GM19395 (cell line): ENCODE measurements at regions not wholly inside any gene's neighbourhood (a gene's known extent, or its start where the extent isn't known, plus 50 kb on each side); places are given as distances from the start of the nearest gene placed in this dataset.
"Not testable (repeated sequence)": the region's sequence is repeated elsewhere in the genome, so short reads cannot be mapped to it uniquely, and the experiment has no call there.

Experiments used
- ATAC-seq: cut with Tn5 transposase; IDR thresholded peaks from one replicate; pipeline ENCODE4 v1.9.1; 2021; ENCODE audit warnings: mild to moderate bottlenecking, moderate library complexity; ENCODE audit not compliant: unreplicated experiment

DNA sequence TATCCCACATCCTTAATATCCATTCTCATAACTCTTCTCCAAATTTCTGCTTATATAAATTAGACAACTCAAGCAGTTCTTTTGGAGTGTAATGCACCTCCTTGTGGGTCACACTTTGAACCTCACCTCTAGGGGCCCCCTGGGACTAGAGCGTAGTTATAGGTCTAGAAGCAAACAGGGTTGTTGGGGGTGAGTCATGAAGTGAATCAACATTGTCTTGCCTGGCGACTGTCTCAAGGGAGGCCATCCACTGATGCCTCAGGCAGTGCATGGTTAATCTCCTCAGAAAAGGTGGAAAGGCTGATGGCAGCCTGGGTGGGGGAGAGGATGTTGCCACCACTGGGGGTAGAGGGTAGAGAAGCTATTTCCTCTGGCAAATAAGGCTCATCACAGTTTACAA is 129.1 kb downstream of the TNFRSF21 start:
- no peak for ATAC-seq

DNA sequence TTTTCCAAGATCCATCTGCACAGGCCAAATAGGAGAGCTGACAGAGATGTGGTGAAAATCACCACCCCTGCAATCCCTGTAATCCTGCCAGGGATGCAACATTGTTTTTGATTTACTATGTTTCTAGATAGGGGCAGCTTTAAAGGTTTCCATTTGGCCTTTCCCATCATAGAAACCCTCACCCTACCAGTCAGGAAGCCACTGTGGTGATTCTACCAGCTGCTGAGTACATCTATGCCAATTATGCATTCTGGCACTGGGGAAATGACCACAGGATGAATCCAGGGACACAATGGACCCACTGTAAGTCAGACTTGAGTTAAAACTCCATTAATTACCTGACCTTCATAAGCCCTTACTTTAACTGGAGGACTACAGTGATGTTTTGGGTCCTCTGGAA is 130.4 kb downstream of the TNFRSF21 start:
- ATAC-seq = no peak

DNA sequence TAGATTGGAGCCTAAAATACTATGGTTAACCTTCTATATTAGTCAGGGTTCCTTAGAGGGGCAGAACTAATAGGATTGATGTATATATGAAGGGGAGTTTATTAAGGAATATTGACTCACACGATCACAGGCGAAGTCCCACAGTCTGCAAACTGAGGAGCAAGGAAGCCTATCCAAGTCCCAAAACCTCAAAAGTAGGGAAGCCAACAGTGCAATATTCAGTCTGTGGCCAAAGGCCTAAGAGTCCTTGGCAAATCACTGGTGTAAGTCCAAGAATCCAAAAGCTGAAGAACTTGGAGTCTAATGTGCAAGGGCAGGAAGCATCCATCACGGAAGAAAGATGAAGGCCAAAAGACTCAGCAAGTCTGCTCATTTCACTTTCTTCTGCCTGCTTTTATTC is 133.5 kb upstream of the ADGRF1 start:
- no peak for ATAC-seq

DNA sequence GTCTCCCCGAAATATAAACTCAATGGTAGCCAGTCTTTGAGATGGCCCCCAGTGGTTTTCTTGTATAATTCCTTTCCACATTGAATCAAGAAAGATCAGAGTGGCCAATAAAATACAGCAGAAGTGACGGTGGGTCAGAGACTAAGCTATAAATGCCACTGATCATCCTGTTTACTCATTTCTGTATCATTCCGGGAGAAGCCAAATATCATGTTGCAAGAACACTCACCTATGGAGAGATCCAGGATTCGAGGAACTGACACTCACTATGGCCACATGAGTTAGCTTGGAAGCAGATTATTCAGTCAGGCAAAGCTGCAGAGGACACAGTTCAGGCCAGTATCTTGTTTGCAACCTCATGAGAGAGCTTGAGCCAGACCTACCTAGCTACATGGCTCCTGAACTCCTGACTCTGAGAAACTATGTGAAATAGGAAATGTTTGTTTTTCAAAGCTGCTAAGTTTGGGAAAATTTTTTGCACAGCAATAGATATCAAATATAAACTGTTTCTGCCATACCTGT is 132.4 kb upstream of the ADGRF1 start:
- ATAC-seq = no peak

DNA sequence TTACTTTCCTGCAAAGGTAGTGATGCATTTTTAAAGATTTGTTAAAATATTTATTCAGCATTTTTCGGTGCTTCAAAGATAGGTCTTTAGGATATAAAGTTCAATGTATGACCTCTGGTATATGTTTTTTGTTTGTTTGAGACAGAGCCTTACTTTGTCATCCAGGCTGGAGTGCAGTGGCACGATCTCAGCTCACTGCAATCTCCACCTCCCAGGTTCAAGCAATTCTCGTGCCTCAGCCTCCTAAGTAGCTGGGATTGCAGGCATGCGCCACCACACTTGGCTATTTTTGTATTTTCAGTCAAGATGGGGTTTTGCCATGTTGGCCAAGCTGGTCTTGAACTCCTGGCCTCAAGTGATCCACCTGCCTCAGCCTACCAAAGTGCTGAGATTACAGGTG is 131.9 kb upstream of the ADGRF1 start:
- not testable (repeated sequence) for ATAC-seq

DNA sequence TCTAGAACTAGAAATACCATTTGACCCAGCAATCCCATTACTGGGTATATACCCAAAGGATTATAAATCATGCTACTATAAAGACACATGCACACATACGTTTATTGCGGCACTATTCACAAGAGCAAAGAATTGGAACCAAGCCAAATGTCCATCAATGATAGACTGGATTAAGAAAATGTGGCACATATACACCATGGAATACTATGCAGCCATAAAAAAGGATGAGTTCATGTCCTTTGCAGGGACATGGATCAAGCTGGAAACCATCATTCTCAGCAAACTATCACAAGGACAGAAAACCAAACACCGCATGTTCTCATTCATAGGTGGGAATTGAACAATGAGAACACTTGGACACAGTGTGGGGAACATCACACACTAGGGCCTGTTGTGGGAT is 131.0 kb upstream of the ADGRF1 start:
- not testable (repeated sequence) for ATAC-seq

DNA sequence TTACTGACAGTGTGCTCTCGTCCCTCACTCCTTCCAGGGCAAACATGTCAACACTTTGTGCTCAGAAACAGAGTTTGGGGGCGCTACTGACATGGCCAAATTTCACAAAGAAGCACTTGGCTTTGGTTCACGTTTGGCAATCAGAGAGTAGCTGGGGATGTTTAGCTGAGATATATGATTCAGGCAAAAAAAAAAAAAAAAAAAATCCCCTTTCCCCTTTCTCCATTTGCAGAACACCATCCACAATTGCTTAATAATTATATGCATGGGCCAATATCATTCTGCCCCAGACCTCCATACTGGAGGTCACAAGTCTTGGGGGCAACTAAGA is 128.4 kb upstream of the ADGRF1 start:
- no peak for ATAC-seq

DNA sequence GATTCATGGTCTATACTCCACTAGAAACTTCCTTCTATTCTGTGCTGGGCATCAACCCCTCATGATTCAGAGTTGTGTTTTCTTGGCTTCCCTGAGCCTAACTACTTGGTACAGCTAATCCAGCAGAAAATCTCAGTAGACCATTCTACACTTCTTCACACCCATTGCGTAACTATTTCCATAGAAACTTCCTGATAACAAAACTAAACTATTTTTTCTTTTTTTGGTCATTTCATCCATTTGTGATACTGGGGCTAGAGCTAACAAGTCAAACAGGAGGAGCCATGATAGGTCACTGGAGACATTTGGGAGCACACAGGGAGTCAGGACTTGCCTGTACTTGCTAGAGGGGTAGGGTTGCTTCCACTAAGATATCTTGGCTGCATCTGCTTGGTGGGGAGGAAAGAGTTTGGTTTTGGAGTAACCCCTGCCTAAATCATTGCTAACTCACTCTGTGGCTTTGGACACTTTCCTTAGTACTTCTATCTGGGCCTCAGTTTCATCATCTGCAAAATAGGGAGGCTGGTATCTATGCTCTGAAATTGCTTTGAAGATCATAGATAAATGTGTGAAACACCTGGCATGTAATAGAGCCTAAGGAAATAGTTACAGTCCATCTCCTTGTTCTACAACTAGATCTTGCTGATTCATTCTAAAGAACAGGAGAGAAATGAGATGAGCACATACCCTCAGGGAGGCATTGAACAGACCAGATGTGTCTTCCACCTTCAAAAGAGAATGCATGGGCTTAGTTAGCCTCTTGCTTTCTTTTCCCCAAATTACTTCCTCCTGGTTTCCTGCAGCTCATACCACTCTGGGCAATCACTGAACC is 127.9 kb upstream of the ADGRF1 start:
- no peak for ATAC-seq

DNA sequence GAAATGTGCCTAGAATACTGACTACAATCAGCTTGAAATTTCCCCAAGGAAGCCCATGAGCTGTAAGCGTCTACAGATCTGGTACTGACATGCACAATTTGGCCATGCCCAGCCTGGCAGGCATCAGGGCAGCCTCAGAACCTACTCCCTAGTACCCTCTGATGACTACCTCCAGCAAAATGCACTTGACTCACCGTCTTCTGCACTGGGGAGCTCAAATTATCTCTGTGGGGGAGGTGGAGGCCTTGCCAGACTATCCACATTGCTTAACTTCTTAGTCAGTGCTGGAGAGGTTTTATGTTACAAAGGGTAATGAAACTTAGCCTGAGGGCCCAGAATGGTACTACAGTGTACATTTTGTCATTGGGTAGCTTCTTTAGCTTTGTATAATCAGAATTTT is 126.0 kb upstream of the ADGRF1 start:
- ATAC-seq = no peak

DNA sequence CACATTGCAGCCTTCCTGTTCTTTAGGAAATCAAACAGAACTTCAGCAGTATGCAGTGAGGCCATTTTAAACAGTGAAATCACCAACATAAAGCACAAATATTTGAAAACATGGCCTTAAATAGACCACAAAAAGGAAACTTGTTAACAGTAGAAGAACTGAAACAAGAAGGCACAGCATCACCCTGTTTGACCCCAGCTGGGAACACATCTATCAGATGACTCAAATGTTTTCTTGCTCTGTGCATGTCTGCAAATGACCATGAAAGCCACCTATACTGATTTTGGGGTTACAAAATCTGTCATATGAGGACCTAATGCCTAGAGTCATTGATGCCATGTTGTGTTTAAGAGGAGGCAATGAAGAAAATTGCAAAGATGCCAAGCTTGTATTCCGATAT is 123.8 kb upstream of the ADGRF1 start:
- ATAC-seq = peak; percentile 89

DNA sequence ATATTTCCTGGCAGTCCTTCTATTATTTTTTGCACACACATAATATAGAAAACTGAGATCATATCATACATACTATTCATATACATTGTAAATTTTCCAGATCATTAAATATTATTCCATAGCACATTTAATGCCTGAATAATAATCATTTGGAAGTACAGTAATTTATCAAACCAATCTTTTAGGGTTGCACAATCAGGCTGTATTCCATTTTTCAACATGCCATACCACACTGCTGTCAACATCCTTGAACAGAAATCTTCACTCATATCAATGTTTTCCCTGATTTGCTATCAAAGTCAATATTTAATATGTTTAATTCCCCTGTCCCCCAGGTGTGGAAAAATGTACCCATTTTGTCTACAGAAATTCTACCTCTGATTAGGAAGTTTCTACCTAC is 122.7 kb upstream of the ADGRF1 start:
- ATAC-seq = no peak

DNA sequence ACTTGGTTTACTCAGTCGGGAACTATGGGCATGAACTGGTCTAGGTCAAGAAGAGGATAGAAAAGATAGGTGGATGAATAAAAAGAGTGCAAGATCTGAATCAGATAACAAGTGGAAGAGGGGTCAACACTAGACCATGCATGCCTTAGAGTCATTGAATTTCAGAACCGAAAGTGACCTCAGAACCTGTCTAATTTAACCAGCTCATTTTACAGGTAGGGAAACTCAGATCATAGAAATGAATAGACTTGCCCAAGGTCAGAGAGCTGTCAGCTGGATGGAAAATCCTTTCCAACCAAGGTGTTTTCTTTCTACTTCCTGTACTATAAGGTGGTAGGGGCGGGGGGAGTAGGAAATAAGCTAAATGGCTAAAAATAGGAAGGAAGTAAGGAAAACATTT is 121.4 kb upstream of the ADGRF1 start:
- no peak for ATAC-seq

DNA sequence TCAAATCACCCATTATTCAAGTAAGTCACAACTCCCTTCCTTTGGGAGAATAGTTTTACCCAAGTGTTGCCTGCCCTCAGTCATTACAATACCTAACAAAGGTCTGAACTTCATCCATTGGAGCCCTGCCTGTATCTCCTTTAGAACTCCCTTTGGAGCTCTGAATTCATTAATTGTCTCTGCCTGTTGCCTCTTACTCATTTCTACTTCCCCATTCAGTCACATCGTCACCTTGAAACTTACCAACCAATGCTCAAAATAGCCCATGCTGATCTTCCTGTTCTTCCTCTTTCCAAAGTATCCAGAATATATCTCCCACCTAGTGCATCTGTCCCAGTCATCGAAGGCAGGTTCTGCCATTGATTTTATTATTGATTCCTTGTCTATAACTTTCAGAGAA is 120.7 kb upstream of the ADGRF1 start:
- ATAC-seq = peak; percentile 41

DNA sequence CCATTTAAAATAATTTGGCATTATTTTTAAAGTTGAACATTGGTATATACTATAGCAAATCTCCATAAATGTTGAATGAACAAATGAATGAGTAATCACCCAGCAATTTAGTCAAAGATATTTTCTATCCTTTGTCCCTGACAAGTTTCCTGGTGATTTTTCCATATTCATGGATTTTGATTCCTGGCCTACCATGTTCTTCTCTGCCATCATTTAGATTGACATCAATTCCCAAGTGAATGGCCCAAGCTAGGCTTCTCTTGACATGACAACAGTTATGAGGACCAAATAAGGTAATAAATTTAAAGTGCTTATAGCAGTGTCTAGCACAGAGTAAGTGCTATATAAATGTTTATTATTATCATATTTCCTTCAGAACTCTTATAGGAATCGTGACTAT is 120.1 kb upstream of the ADGRF1 start:
- no peak for ATAC-seq

DNA sequence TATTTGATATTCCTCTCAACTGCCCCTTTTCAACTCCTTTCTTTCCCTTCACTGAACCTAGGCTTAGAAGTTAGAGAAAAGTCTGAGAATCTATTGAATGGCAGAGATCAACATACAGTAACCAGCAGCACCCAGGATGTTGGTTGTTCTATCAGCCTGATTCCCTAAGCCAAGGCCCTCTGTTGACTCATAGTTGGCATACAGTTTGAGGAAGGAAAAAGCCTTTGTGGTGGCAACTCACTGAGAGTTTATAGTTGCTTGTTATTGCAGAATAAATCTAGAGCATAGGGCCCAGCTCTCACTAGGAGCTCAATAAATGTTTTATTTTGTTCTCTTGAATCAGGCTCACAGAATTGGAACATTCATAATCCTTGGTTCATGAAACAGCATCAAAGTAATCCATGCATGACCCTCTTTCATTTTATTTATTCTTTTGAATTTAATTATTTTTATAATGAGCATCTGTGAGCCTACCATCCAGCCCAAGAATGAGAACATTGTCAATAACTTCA is 119.1 kb upstream of the ADGRF1 start:
- no peak for ATAC-seq

DNA sequence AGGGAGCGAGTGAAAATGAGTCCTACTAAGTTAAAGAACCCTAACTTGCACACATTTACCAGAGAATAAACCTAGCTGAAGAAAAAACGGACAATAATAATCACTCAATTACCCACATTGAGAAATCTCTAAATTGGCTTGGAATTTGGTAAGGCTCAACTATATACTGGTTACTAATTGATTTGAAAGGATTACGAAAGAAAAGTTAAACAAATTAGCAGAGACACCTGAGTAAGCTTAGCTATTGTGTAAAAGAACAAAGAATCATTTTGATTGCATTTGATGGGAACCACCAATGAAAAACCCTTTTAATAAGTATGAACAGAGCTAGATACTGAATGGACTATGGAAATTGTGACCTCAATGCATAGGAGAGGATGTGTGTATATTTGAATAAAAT is 118.6 kb upstream of the ADGRF1 start:
- no peak for ATAC-seq

DNA sequence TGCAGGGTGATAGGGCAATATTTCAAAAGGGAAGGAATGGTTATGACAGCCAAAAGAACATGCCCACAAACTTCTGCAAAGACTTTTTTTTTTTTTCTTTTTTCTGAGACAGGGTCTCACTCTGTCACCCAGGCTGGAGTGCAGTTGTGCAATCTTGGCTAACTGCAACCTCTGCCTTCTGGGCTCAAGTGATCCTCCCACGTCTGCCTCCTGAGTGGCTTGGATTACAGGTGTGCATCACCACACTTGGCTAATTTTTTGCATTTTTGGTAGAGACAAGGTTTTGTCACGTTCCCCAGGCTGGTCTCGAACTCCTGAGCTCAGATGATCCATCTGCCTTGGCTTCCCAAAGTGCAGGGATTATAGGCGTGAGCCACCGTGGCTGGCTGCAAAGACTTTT is 117.6 kb upstream of the ADGRF1 start:
- no peak for ATAC-seq

DNA sequence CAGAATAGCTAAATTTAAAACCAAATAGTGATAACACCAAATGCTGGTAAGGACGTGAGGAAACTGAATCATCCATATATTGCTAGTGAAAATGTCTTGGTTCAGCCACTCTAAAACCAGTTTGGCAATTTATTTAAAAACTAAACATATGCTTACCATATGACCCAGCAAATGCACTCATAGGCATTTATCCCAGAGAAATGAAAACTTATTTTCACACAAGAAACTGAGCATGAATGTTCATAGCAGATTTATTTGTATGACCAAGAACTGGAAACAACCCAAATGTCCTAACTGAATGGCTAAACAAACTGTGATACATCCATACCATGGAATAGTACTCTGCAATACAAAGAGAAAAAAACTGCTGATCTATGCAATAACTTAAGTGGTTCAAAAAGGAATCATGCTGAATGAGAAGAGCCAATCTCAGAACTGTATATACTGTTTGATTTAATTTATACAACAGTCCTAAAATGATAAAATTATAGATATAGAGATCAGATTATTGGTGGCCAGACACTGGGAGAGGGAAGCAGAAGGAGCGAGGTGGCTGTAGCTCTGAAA is 115.6 kb upstream of the ADGRF1 start:
- ATAC-seq = no peak

DNA sequence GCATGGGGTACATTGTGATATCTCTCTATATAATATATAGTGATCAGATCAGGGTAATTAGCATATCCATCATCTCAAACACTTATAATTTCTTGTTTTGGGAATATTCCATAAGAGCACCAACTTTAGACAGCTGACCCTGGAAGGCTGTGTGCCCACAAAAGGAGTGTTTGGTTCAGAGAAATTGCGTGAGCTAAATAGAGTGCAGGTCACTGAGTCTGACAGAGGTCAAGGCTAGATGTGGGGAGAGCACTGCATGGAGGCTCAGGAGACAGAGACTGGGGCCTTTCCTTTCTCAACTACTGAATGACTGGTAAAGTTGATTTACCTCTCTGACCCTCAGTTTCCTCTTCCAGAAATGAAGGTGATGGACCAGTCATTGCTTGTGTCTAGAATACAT is 114.9 kb upstream of the ADGRF1 start:
- no peak for ATAC-seq

DNA sequence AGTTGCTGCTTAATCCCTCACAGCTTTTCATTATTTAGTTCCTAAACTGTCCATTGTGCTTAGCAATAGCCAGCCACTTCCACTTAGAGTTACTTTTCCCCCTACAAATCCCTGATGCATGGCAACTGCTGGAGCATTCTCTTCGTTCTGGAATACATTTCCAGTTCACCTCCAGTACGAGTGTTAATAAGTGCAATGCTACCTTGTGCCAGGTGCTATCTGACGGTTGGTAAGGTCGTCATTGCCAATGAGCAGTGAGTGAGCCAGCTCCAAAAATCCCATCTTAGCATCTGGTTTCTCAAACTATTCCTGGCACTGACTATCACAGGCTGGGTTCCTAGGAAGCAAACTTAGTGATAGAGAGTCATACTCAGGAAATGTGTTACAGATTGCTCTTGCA is 114.1 kb upstream of the ADGRF1 start:
- ATAC-seq = no peak

DNA sequence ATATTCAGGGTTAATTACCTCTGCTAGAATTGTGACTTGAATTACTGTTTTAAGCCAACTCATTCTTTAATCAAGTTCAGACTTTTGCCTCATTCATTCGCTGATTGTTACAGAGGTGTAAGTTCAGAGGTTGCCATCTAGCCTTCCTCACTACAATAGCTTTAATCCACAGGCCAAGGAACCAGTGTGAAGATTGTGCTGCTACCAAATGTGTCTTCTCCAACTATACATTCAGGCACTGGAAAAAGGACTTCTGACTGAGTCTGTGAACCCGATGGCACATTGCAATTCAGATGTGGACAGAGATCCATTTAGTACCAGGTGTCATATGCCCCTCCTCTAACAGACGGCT is 111.2 kb upstream of the ADGRF1 start:
- no peak for ATAC-seq

DNA sequence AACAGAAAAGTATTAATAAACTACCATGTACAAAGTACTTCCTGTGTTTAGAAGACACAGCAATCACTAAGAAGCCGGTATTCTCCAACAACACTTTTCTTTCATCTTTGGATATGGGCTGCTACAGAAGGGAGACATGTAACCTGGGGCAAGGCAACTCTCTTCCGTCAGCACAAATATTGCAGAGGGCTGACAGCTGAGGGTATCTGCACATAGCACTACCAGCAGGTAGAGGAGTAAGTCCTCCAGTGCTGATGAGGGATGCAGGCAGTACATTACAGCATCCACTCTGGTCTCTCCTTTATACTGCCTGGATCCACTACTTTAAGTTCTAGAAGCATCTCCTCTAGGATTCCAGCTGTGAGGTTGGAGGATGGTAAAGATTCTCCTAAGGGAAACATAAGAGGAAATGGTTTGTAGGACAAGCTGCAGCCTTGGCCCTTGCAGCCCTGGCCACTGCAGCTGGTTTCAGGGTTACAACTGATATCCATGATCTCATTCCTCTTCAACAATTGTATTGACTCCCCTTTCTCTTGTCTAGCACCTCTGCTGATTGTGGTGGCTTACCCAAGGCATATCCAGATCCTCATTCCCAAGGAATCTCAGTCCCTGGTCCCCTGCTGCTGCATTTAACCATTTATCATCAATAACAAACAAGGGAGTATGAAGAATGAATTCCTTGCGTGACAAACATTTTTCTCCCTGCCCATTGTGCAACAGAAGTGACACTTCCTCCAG is 110.7 kb upstream of the ADGRF1 start:
- no peak for ATAC-seq
